HG03520 (cell line): ENCODE measurements at regions not wholly inside any gene's neighbourhood (a gene's known extent, or its start where the extent isn't known, plus 50 kb on each side); places are given as distances from the start of the nearest gene placed in this dataset.
"Not testable (repeated sequence)": the region's sequence is repeated elsewhere in the genome, so short reads cannot be mapped to it uniquely, and the experiment has no call there.

Source experiments
- ATAC-seq: cut with Tn5 transposase; IDR thresholded peaks from one replicate; pipeline ENCODE4 v1.9.1; 2021; ENCODE audit warnings: mild to moderate bottlenecking, moderate library complexity; ENCODE audit not compliant: unreplicated experiment

GRCh38 chr2:47653902-47654789 is 83.4 kb upstream of the KCNK12 start:
- no peak for ATAC-seq

DNA sequence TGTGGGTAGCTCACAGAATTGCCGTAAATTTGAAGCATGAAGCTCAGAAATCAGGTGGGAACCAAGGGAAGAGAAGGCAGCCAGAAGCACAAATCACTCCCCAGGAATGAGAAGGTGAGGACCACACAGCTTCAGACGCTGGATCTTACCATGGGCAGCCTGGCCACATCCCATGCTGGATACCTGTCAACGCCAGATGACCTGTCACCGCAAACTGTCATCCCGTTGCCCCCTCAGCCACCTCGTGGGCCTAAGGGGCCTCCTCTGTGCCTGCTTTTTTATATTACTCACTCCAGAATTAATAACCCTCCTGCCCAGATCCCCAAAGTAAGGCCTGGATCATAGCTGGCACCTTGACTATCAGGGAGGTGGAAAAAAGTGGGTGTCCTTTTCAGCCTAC is 82.3 kb upstream of the KCNK12 start:
- no peak for ATAC-seq

- no peak for ATAC-seq
Measured at GRCh38 chr2:47652061-47652690, 81.4 kb upstream of the KCNK12 start.

GRCh38 chr2:47651296-47651695 is 80.5 kb upstream of the KCNK12 start:
- no peak for ATAC-seq

DNA sequence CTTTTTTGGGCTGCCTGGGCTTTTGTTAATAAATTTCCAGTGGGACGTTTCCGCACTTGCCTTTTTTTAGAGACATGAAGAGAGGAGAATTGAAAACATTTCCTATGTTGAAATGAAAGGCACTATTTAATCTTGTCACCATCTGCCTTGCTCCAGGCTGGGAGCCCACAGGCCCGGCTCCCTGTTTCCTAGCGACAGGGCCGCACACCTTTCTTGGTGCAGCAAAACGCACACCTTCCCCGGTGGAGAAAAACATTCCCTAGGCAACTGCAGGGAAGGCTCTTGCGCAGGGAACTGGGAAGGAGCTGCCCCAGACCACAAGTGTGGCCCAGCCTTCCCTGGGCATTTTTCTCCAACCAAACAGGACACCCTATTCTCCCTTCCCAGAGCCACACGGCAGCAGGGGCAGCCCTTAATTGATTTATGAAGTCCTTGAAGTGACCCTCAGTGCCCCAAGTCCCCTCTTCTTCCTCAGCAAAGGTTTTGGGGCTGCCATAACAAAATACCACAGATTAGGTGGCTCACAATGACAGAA is 79.3 kb upstream of the KCNK12 start:
- ATAC-seq = no peak

GRCh38 chr2:47645246-47645645 is 74.5 kb upstream of the KCNK12 start:
- no peak for ATAC-seq

GRCh38 chr2:47644351-47644750 is 73.6 kb upstream of the KCNK12 start:
- ATAC-seq = no peak

GRCh38 chr2:47641366-47641765 is 70.6 kb upstream of the KCNK12 start:
- no peak for ATAC-seq

DNA sequence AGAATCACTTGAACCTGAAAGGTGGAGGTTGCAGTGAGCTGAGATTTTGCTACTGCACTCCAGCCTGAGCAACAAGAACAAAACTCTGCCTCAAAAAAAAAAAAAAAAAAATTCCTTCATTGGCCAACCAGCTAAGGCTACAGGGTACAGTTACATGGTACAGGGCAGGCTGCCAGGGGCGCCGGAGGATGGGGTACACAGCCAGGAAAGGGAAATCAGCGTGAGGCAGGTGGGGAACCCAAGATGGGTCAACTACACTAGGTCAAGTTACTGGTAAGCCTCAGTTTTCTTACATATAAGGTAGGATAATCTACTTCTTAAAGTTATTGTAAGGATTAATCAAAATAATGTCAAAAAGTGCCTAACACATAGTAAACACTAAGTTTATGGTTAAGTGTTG is 69.6 kb upstream of the KCNK12 start:
- no peak for ATAC-seq

DNA sequence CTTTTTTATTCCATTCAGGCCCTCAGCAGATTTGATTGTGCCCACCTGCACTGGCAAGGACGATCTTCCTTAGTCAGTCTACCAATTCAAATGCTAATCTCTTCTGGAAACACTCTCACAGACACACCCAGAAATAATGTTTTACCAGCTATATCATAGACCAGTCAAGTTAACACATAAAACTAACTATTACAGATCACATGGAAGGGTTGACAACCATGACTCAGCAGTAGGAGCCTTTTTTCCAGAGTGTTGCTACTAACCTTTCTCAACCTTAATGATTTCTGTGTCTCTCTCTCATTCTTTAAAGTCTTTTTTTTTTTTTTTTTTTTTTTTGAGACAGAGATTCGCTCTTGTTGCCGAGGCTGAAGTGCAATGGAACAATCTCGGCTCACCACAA is 68.7 kb upstream of the KCNK12 start:
- ATAC-seq = no peak

- ATAC-seq = no peak
Measured at GRCh38 chr2:47638430-47638829, 67.6 kb upstream of the KCNK12 start.

DNA sequence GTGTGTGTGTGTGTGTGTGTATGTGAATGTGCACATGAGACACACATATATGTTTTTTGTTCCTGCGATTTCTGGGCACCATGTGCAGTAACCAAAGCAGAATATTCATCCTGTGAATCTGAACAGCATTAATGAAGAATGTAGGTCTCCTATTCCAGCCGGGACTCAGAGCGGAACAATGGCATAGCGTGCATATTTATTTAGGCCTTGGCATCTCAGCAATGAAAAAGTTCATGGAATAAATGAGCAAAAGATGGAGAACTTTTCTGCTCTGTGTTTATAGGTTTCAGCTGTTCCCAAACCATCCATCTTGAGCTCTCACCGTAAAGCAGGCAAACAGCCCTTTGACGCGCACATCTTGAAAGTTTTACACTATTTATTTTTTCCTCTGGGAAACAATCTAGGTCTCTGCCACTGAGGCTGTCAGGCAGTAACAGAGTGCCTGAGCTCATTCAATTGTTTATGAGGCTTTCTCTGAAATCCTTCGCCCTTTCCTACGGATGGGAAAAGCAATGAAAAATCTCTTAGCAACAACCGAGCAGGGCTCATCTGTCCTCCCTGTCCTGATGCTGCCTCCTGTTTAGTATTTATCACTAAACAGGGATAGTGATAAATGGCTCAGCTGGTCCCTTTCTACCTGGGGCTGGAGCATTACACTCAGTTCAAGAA is 65.9 kb upstream of the KCNK12 start:
- ATAC-seq = no peak

- no peak for ATAC-seq
Measured at GRCh38 chr2:47636176-47636575, 65.4 kb upstream of the KCNK12 start.

- ATAC-seq = no peak
Measured at GRCh38 chr2:47632754-47633153, 62.0 kb upstream of the KCNK12 start.

- ATAC-seq = no peak
Measured at GRCh38 chr2:47631792-47632398, 61.1 kb upstream of the KCNK12 start.

DNA sequence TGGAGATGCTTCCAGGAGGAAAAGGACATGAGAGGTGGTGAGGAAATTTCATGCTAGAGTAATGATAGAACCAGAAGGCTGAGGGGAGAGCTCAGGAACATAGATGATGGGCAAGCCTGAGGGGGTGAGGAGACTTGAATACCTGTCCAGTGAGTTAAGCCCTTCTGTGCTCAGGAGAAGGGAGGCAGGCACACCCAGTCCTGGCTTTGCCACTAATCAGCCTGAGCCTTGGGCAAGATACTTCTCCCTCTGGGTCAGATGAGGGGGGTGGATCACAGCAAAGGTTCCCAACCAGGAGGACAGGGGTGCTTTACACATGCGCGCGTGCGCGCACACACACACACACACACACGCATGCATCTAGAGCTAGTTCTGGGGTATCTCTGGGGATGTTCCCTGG is 60.5 kb upstream of the KCNK12 start:
- ATAC-seq = no peak

GRCh38 chr2:47629501-47630460 is 59.0 kb upstream of the KCNK12 start:
- no peak for ATAC-seq

DNA sequence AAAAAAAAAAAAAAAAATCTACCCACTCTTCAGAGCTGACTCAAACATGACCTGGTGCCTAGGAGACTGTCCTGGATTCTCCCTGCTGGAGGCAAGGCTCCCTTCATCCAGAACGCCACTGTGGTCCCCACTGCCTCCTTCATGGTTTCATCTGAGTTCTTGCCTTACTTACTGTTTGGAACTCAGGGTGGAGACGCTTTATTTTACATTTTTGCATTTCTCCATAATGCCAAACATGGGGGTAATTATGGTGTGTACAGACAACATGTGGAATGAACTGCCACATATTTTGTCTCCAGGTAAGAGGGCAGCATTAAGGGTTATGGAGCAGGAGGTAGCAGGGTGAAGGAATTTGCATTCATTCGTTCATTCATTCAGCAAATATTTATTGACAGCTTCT is 58.1 kb upstream of the KCNK12 start:
- no peak for ATAC-seq

GRCh38 chr2:47626664-47627063 is 55.9 kb upstream of the KCNK12 start:
- ATAC-seq = no peak

- ATAC-seq = not testable (repeated sequence)
Measured at GRCh38 chr2:47623140-47623539, 52.4 kb upstream of the KCNK12 start.
